ENCODE measurements at regions not wholly inside any gene's neighbourhood (a gene's known extent, or its start where the extent isn't known, plus 50 kb on each side); places are given as distances from the start of the nearest gene placed in this dataset.
A peak's percentile ranks its signal among the peaks of the same experiment; 100 is the strongest.

- DNase-seq (ENCODE audit: low read depth in 2 of 2) = peak; percentile 12 to 57
These were observed 128.0 kb downstream of the MBL2 start for GRCh38 chr10:52644373-52645186.

GRCh38 chr10:52645187-52645758 is 127.3 kb downstream of the MBL2 start:
- no peak for DNase-seq (ENCODE audit: low read depth in 2 of 2)

- DNase-seq (ENCODE audit: low read depth in 2 of 2) = no peak
These were observed 123.1 kb downstream of the MBL2 start for GRCh38 chr10:52649511-52649910.

- no peak for DNase-seq (ENCODE audit: low read depth in 2 of 2)
These were observed 121.7 kb downstream of the MBL2 start for GRCh38 chr10:52650873-52651272.

GRCh38 chr10:52651293-52651692 is 121.3 kb downstream of the MBL2 start:
- DNase-seq (ENCODE audit: low read depth in 2 of 2) = no peak

GRCh38 chr10:52652431-52653262 is 119.9 kb downstream of the MBL2 start:
- no peak for DNase-seq (ENCODE audit: low read depth in 2 of 2)

- DNase-seq (ENCODE audit: low read depth in 2 of 2) = no peak
These were observed 119.2 kb downstream of the MBL2 start for GRCh38 chr10:52653263-52653909.

GRCh38 chr10:52654201-52654600 is 118.4 kb downstream of the MBL2 start:
- DNase-seq (ENCODE audit: low read depth in 2 of 2) = no peak

- DNase-seq (ENCODE audit: low read depth in 2 of 2) = no peak
These were observed 114.5 kb downstream of the MBL2 start for GRCh38 chr10:52658112-52658511.

- peak in 1 of 2 donors; percentile 51 for DNase-seq (ENCODE audit: low read depth in 2 of 2)
These were observed 113.5 kb downstream of the MBL2 start for GRCh38 chr10:52659085-52659484.

GRCh38 chr10:52662256-52662655 is 110.3 kb downstream of the MBL2 start:
- DNase-seq (ENCODE audit: low read depth in 2 of 2) = no peak

GRCh38 chr10:52663161-52663560 is 109.4 kb downstream of the MBL2 start:
- DNase-seq (ENCODE audit: low read depth in 2 of 2) = no peak

- DNase-seq (ENCODE audit: low read depth in 2 of 2) = no peak
These were observed 108.0 kb downstream of the MBL2 start for GRCh38 chr10:52664629-52665028.

- DNase-seq (ENCODE audit: low read depth in 2 of 2) = peak in 1 of 2 donors; percentile 44
These were observed 106.8 kb downstream of the MBL2 start for GRCh38 chr10:52665821-52666220.

GRCh38 chr10:52666931-52667330 is 105.7 kb downstream of the MBL2 start:
- DNase-seq (ENCODE audit: low read depth in 2 of 2) = no peak

GRCh38 chr10:52668024-52668423 is 104.6 kb downstream of the MBL2 start:
- DNase-seq (ENCODE audit: low read depth in 2 of 2) = peak in 1 of 2 donors; percentile 76

GRCh38 chr10:52672880-52673279 is 99.7 kb downstream of the MBL2 start:
- no peak for DNase-seq (ENCODE audit: low read depth in 2 of 2)

- no peak for DNase-seq (ENCODE audit: low read depth in 2 of 2)
These were observed 99.1 kb downstream of the MBL2 start for GRCh38 chr10:52673468-52673867.

GRCh38 chr10:52674474-52674873 is 98.1 kb downstream of the MBL2 start:
- DNase-seq (ENCODE audit: low read depth in 2 of 2) = peak in 1 of 2 donors; percentile 52

GRCh38 chr10:52677086-52677485 is 95.5 kb downstream of the MBL2 start:
- peak in 1 of 2 donors; percentile 3 for DNase-seq (ENCODE audit: low read depth in 2 of 2)

GRCh38 chr10:52678611-52679010 is 94.0 kb downstream of the MBL2 start:
- DNase-seq (ENCODE audit: low read depth in 2 of 2) = no peak

GRCh38 chr10:52679117-52679516 is 93.5 kb downstream of the MBL2 start:
- no peak for DNase-seq (ENCODE audit: low read depth in 2 of 2)
